SU-DHL-6 (cell line): ENCODE measurements at regions not wholly inside any gene's neighbourhood (a gene's known extent, or its start where the extent isn't known, plus 50 kb on each side); places are given as distances from the start of the nearest gene placed in this dataset.

Experiments used
- H2AFZ ChIP-seq: fragments of 200-600 bp; sonication (generic); 2 replicates; pipeline ENCODE4 v1.6.1; 2014; ENCODE audit warnings: low read depth, mild to moderate bottlenecking, moderate library complexity, mixed read lengths, antibody characterized with exemption, low read length; ENCODE audit not compliant: severe bottlenecking
- H3F3A ChIP-seq: fragments of 200-600 bp; shearing (Covaris generic); 2 replicates; pipeline ENCODE4 v1.6.0; 2016; ENCODE audit warnings: antibody characterized with exemption, mild to moderate bottlenecking; ENCODE audit not compliant: insufficient read depth
- H3K27ac ChIP-seq: fragments of 200-600 bp; sonication (generic); 2 replicates; pipeline ENCODE4 v1.5.1; 2016; ENCODE audit warnings: low read depth, mild to moderate bottlenecking, low read length, moderate library complexity, mixed read lengths
- H3K27me3 ChIP-seq: fragments of 200-600 bp; sonication (generic), shearing (Covaris generic); 2 replicates; pipeline ENCODE4 v1.6.0; 2014; ENCODE audit warnings: mild to moderate bottlenecking, low read length
- H3K36me3 ChIP-seq: fragments of 200-600 bp; sonication (generic); 2 replicates; pipeline ENCODE4 v1.6.1; 2014; ENCODE audit warnings: mild to moderate bottlenecking, low read length, mixed read lengths
- H3K4me2 ChIP-seq: fragments of 300-600, 200-600 bp; shearing (Covaris generic), sonication (generic); 2 replicates; pipeline ENCODE4 v1.6.0; 2014; ENCODE audit warnings: low read length, low read depth, mild to moderate bottlenecking; ENCODE audit not compliant: poor library complexity, severe bottlenecking
- H3K4me3 ChIP-seq: fragments of 200-600 bp; sonication (generic); 2 replicates; pipeline ENCODE4 v1.5.1; 2014; ENCODE audit warnings: antibody characterized with exemption, low read length, mild to moderate bottlenecking, mixed read lengths; ENCODE audit not compliant: insufficient read depth, poor library complexity, severe bottlenecking
- H3K79me2 ChIP-seq: fragments of 200-600 bp; sonication (generic); 2 replicates; pipeline ENCODE4 v1.6.1; 2014; ENCODE audit warnings: mild to moderate bottlenecking, low read length, moderate library complexity; ENCODE audit not compliant: insufficient read depth
- H3K9ac ChIP-seq: fragments of 200-600 bp; sonication (generic); 2 replicates; pipeline ENCODE4 v1.7.0; 2014; ENCODE audit warnings: mild to moderate bottlenecking, low read length
- H3K9me2 ChIP-seq: fragments of 200-600 bp; sonication (generic); replicated peaks from 2 replicates; pipeline ENCODE4 v1.6.1; 2014; ENCODE audit warnings: low read length; ENCODE audit not compliant: insufficient read depth
- H3K9me3 ChIP-seq: fragments of 200-600 bp; sonication (generic); 2 replicates; pipeline ENCODE4 v1.6.1; 2014; ENCODE audit warnings: low read length, mixed read lengths; ENCODE audit not compliant: insufficient read depth
- H4K20me1 ChIP-seq: fragments of 200-600 bp; sonication (generic); 2 replicates; pipeline ENCODE4 v1.6.1; 2014; ENCODE audit warnings: low read depth, mild to moderate bottlenecking, antibody characterized with exemption, low read length, moderate library complexity, mixed read lengths
- EZH2phosphoT487 ChIP-seq: fragments of 200-600 bp; sonication (generic), shearing (Covaris generic); conservative IDR thresholded peaks from 2 replicates; pipeline ENCODE4 v1.6.1; 2018; ENCODE audit warnings: mild to moderate bottlenecking, antibody characterized with exemption, low read length, moderate library complexity, mixed read lengths
- TF ChIP-seq, protein P1 (sequence below): fragments of 200-600 bp; sonication (generic); IDR thresholded peaks from one replicate; pipeline ENCODE4 v1.5.1; 2017; ENCODE audit warnings: antibody characterized with exemption, mild to moderate bottlenecking, low read length, moderate library complexity; ENCODE audit not compliant: insufficient read depth, poor library complexity, severe bottlenecking

DNA sequence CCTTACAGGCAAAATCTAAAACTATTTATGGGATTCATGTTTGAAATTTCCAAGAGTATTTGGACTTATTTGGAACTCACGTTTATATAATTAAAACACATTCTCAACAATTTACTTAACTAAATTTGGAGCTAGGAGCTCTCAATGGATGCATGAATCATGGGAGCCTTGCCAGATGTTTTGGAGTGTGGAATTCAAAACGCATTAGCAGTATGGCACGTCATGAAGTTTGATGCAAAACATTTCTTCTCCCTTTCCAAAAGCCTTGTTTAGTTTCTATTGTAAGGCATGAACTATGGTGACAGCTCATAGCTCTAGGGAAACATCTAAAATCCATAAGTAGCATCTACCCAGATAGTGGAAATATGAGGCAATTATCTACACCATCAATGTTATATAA lies 701.6 kb downstream of the SATB2 start:
- no peak overlapping the region for H3K4me3 ChIP-seq
- no peaks in the 10 kb centered on the region for H3K9me3 ChIP-seq
- H3K36me3 ChIP-seq: no peaks in the 10 kb centered on the region
- H3K27me3 ChIP-seq: no peaks in the 10 kb centered on the region
- no peaks in the 10 kb centered on the region for H3F3A ChIP-seq
- H3K27ac ChIP-seq: no peak overlapping the region
- no peak overlapping the region for H2AFZ ChIP-seq
- no peaks in the 10 kb centered on the region for H4K20me1 ChIP-seq
- H3K9me2 ChIP-seq: no peaks in the 10 kb centered on the region
- TF ChIP-seq, protein P1, sequence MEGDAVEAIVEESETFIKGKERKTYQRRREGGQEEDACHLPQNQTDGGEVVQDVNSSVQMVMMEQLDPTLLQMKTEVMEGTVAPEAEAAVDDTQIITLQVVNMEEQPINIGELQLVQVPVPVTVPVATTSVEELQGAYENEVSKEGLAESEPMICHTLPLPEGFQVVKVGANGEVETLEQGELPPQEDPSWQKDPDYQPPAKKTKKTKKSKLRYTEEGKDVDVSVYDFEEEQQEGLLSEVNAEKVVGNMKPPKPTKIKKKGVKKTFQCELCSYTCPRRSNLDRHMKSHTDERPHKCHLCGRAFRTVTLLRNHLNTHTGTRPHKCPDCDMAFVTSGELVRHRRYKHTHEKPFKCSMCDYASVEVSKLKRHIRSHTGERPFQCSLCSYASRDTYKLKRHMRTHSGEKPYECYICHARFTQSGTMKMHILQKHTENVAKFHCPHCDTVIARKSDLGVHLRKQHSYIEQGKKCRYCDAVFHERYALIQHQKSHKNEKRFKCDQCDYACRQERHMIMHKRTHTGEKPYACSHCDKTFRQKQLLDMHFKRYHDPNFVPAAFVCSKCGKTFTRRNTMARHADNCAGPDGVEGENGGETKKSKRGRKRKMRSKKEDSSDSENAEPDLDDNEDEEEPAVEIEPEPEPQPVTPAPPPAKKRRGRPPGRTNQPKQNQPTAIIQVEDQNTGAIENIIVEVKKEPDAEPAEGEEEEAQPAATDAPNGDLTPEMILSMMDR: no peak
- TF ChIP-seq EZH2phosphoT487: no peak
- no peak overlapping the region for H3K9ac ChIP-seq
- H3K79me2 ChIP-seq: no peaks in the 10 kb centered on the region
- H3K4me2 ChIP-seq: no peak overlapping the region

DNA sequence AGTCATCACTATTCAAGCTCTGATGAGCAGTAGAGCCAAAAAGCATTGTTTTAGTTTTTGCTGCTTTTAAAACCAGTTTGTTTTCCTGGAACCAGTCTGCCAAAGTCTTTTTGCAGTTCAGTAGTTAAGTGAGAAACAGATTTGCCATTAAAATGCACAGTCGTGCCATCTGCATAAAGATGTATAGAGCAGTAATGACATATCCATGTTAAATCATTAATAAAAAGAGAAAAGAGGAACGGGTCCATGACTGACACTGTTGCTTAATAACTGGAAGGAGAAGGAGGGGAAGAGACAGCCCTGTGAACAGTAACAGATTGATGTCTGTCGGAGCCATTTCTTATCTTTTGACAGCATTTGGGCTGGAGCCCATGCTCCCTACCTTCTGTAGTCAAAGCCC lies 704.6 kb downstream of the SATB2 start:
- Histone ChIP-seq H3K9ac (no peak overlapping the region), H3K9me3 (no peaks in the 10 kb centered on the region), H3K27me3 (no peaks in the 10 kb centered on the region), H3K79me2 (no peaks in the 10 kb centered on the region), H3F3A (no peaks in the 10 kb centered on the region), H2AFZ (no peak overlapping the region), H3K4me3 (no peak overlapping the region), H3K9me2 (no peaks in the 10 kb centered on the region), H3K4me2 (no peak overlapping the region), H3K36me3 (no peaks in the 10 kb centered on the region), H3K27ac (no peak overlapping the region), H4K20me1 (no peaks in the 10 kb centered on the region)
- TF ChIP-seq, protein P1: no peak
- TF ChIP-seq EZH2phosphoT487: no peak

DNA sequence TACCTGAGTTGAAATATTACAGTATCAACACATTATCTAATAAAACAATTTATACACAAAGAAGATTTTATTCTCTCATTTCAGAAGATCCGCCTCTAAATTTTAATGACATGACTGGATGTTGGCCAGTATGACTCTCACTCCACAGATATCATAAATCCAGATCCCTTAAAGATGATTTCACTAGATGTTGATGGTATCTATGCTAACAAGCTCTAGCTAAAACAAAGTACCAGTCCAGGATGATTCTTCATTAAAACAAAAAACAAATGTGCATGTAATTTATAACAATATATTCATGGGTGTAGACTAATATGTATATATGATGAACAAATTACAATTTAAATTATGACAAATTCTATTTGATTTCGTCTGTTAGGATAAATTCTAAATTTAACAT lies 708.4 kb downstream of the SATB2 start:
- Histone ChIP-seq H3K27ac (no peak overlapping the region), H3F3A (no peaks in the 10 kb centered on the region), H3K36me3 (no peaks in the 10 kb centered on the region), H3K4me3 (no peak overlapping the region), H2AFZ (no peak overlapping the region), H3K9me2 (no peaks in the 10 kb centered on the region), H4K20me1 (no peaks in the 10 kb centered on the region), H3K4me2 (no peak overlapping the region), H3K9me3 (no peaks in the 10 kb centered on the region), H3K79me2 (no peaks in the 10 kb centered on the region), H3K27me3 (no peaks in the 10 kb centered on the region), H3K9ac (no peak overlapping the region)
- TF ChIP-seq, protein P1: no peak
- TF ChIP-seq EZH2phosphoT487: no peak
